ENCODE measurements at regions not wholly inside any gene's neighbourhood (a gene's known extent, or its start where the extent isn't known, plus 50 kb on each side); places are given as distances from the start of the nearest gene placed in this dataset.

DNA sequence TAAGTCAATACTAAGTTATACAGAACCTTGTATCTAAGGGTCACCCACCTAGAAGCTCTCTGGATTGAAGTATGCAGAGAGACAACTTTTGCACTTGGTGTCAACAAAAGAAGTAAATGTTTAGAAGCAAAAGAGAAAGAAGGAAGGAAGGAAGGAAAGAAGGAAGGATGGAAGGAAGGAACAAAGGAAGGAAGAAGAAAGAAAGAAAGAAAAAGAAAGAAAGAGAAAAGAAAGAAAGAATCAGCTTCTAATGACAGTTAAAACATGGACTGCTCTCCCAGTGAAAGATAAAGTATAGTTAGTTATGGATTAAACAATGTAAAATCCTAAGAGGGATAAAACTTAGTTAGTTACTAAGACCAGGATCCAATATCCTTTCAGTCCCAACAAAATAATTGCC lies 613.8 kb upstream of the NR2F2 start:
- H3K4me3 ChIP-seq (ENCODE audit: low read length): no peak overlapping the region
- no peak overlapping the region for H3K4me2 ChIP-seq (ENCODE audit: low read length)
- H3K27me3 ChIP-seq (ENCODE audit: control insufficient read depth, insufficient read depth, low read length): no peaks in the 10 kb centered on the region
- H3K9ac ChIP-seq (ENCODE audit: low read depth, low read length): no peak overlapping the region
- no peaks in the 10 kb centered on the region for H3K9me3 ChIP-seq (replicated peaks; ENCODE audit: low read length)
- peaks cover 7% of the 10 kb centered on the region for H3K4me1 ChIP-seq (ENCODE audit: control insufficient read depth, insufficient read depth, low read length)
- no peaks in the 10 kb centered on the region for H3K36me3 ChIP-seq (ENCODE audit: insufficient read depth, low read length)

DNA sequence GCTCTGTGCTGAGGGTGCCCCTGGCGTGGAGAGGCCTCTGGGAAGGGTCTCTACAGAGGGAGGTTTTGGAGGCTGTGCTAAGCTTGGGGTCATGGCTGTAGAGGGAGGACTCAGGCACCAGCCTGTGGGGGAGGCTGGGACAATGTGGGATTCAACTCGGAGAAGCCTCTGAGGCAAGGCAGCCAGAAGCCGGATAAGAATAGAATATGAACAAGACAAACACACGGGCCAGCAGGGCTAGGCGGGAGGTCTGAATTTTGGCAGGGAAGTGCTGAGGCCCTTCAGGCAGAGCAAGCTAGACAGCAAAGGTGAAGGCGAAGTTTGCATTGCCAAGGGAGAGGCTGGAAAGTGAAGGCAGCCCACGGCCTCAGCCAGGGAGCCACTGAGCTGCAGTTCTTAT lies 612.1 kb upstream of the NR2F2 start:
- Histone ChIP-seq H3K4me2 (ENCODE audit: low read length) (no peak overlapping the region), H3K4me1 (ENCODE audit: control insufficient read depth, insufficient read depth, low read length) (peaks cover 1% of the 10 kb centered on the region), H3K4me3 (ENCODE audit: low read length) (no peak overlapping the region), H3K36me3 (ENCODE audit: insufficient read depth, low read length) (no peaks in the 10 kb centered on the region), H3K9ac (ENCODE audit: low read depth, low read length) (no peak overlapping the region), H3K27me3 (ENCODE audit: control insufficient read depth, insufficient read depth, low read length) (no peaks in the 10 kb centered on the region), H3K9me3 (replicated peaks; ENCODE audit: low read length) (no peaks in the 10 kb centered on the region)

DNA sequence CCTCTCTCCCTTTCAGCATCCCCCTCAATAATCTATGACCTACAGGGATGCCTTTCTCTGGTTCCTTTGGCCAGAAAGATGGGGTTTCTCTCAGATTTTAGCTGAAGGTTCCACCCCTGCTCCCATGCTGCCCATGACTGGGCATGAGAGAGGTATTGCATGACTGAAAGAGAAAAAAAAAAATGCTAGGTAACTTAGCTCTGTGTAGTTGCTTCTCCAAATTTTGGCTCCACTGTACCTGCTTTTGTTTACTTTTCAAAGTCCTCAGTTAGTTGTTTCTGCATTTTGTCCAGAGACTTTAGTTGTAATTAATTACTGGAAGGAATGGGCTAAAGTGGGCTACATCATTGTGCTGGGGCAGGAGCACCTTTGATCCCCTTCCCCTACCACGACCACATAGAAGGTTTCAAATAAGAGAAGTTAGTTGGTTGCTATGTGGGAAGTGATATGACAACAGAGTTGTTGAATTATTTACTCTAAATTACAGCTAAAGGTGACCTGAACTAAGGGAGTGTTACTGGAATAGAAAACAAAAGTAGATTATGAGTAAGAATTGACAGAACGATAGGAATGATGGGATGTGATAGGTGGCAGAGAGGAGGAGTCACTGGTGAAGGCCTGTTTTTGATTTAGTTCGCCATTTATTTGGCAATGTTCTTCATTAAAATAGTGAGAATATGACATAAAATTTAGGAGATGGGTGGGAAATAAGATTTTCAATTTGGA lies 605.4 kb upstream of the NR2F2 start:
- no peaks in the 10 kb centered on the region for H3K27me3 ChIP-seq (ENCODE audit: control insufficient read depth, insufficient read depth, low read length)
- H3K9me3 ChIP-seq (replicated peaks; ENCODE audit: low read length): no peaks in the 10 kb centered on the region
- no peaks in the 10 kb centered on the region for H3K36me3 ChIP-seq (ENCODE audit: insufficient read depth, low read length)
- H3K4me2 ChIP-seq (ENCODE audit: low read length): no peak overlapping the region
- H3K4me1 ChIP-seq (ENCODE audit: control insufficient read depth, insufficient read depth, low read length): no peaks in the 10 kb centered on the region
- no peak overlapping the region for H3K4me3 ChIP-seq (ENCODE audit: low read length)
- H3K9ac ChIP-seq (ENCODE audit: low read depth, low read length): no peak overlapping the region

DNA sequence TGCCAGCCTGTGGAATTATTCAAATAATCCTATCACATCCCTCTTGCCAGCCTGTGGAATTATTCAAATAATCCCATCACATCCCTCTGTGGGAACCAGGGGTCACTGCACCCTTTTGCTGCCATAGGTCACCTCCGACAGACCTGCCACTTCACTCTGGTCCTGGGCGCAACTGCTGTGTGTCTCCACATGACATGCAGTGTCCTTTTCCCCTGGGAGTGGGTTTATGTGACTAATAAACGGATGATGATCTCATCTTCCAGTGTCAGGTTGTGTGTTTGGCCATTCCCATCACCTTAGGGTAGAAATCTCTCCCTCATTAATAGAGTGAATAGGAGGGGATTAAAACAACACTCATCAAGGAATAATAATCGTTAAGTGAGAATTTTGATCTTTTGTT lies 603.6 kb upstream of the NR2F2 start:
- no peaks in the 10 kb centered on the region for H3K36me3 ChIP-seq (ENCODE audit: insufficient read depth, low read length)
- no peak overlapping the region for H3K4me2 ChIP-seq (ENCODE audit: low read length)
- H3K9ac ChIP-seq (ENCODE audit: low read depth, low read length): no peak overlapping the region
- no peaks in the 10 kb centered on the region for H3K4me1 ChIP-seq (ENCODE audit: control insufficient read depth, insufficient read depth, low read length)
- H3K9me3 ChIP-seq (replicated peaks; ENCODE audit: low read length): no peaks in the 10 kb centered on the region
- H3K4me3 ChIP-seq (ENCODE audit: low read length): no peak overlapping the region
- H3K27me3 ChIP-seq (ENCODE audit: control insufficient read depth, insufficient read depth, low read length): no peaks in the 10 kb centered on the region

DNA sequence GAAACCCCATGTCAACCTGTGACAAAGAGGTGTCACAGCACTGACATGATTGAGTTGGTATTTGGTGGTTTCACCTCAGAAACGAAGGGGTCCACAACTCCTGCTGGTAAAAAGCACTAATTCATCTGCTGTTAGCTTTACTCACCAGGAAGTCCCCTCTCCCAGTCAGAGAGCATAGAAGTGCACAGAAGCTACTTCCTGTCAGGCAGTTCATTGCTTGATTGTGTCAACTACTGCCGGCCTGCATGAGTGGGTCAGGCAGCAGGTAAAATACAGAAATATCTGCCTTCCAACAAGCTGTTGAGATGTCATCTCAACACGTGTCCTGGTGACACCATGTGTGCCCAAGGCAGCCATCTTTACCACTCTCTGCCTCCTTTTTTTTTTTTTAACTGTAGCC lies 596.6 kb upstream of the NR2F2 start:
- H3K9ac ChIP-seq (ENCODE audit: low read depth, low read length): no peak overlapping the region
- no peaks in the 10 kb centered on the region for H3K36me3 ChIP-seq (ENCODE audit: insufficient read depth, low read length)
- H3K27me3 ChIP-seq (ENCODE audit: control insufficient read depth, insufficient read depth, low read length): no peaks in the 10 kb centered on the region
- no peaks in the 10 kb centered on the region for H3K9me3 ChIP-seq (replicated peaks; ENCODE audit: low read length)
- no peak overlapping the region for H3K4me3 ChIP-seq (ENCODE audit: low read length)
- no peak overlapping the region for H3K4me2 ChIP-seq (ENCODE audit: low read length)
- H3K4me1 ChIP-seq (ENCODE audit: control insufficient read depth, insufficient read depth, low read length): no peaks in the 10 kb centered on the region

DNA sequence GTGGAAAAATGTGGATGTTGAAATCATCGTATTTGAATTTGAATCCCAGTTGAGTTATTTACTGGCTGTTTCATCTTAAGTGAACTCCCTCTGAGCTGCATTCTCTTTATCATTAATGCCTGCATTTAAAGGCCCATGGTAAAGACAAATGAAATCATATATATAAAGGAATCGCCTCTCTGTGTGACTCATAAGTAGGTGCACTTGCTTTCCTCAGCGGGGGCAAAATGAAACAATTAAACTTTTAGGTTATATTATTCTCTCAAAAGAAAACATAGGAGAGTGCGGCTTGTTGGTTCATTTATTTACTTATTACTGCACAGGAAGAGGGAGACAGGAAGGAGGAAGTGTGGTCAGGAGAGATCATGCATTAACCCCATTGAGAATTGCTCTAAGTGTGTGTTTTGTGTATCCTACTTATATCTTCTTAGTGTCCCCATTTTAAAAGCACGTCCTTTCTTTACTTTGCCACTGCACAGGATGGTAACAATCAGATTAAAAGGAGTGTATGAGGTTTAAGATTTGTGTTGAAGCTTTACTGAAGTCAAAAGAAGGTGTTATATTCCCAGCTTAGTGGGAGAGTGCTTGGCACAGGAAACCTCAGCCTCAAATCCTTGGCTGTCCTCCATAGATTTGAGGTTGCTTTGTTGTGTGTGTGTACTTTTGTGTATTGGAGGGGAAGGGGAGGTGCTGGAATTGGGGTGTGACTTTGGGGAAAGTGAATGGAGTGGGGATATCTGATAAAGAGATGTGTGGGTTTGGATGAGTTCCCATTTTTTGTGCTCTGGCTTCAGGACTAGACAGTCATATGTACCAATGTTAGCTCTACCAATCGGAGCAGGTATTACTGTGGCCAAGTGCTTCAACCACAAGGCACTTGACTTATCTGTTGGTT lies 595.8 kb upstream of the NR2F2 start:
- Histone ChIP-seq H3K4me2 (ENCODE audit: low read length) (no peak overlapping the region), H3K9me3 (replicated peaks; ENCODE audit: low read length) (no peaks in the 10 kb centered on the region), H3K27me3 (ENCODE audit: control insufficient read depth, insufficient read depth, low read length) (no peaks in the 10 kb centered on the region), H3K4me3 (ENCODE audit: low read length) (no peak overlapping the region), H3K36me3 (ENCODE audit: insufficient read depth, low read length) (no peaks in the 10 kb centered on the region), H3K4me1 (ENCODE audit: control insufficient read depth, insufficient read depth, low read length) (no peaks in the 10 kb centered on the region), H3K9ac (ENCODE audit: low read depth, low read length) (no peak overlapping the region)

DNA sequence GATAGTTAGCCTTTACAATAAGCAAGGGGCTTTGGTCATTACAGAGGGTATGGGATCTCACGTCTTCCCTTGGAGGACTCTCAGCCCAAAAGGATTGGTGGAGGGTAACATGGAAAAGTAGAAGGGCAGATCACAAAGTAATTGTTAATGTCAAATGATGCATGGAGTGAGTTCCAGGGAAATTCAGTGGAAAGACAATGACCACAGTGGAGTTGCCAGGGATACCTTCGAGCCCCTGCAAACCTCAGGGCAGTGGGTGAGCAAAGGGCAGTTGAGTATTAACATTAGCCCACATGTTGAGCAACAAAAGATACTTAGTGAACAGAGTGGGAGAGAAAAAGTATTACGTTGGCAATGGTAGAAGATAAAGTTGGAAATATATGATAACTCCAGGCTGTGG lies 593.4 kb upstream of the NR2F2 start:
- H3K36me3 ChIP-seq (ENCODE audit: insufficient read depth, low read length): no peaks in the 10 kb centered on the region
- no peak overlapping the region for H3K9ac ChIP-seq (ENCODE audit: low read depth, low read length)
- no peaks in the 10 kb centered on the region for H3K9me3 ChIP-seq (replicated peaks; ENCODE audit: low read length)
- H3K4me3 ChIP-seq (ENCODE audit: low read length): no peak overlapping the region
- no peaks in the 10 kb centered on the region for H3K27me3 ChIP-seq (ENCODE audit: control insufficient read depth, insufficient read depth, low read length)
- no peaks in the 10 kb centered on the region for H3K4me1 ChIP-seq (ENCODE audit: control insufficient read depth, insufficient read depth, low read length)
- no peak overlapping the region for H3K4me2 ChIP-seq (ENCODE audit: low read length)

DNA sequence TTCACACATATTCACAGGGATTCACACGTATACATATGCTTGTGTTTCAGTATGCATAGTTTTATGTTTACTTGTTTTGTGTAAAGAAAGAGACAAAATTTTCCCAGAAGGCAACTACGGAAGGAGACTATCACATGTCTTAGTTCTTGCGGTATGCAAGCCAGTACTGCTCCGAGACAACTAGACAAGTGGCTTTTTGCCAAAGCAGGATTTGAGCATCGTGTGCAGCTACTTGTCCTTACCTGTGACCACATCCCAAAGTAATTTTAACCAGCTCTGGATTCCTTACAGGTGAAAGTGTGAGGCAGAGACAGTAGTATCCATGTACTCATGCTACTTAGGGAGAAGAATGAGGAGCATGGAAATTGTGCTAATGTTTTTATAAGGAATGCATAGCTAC lies 591.4 kb upstream of the NR2F2 start:
- no peak overlapping the region for H3K9ac ChIP-seq (ENCODE audit: low read depth, low read length)

DNA sequence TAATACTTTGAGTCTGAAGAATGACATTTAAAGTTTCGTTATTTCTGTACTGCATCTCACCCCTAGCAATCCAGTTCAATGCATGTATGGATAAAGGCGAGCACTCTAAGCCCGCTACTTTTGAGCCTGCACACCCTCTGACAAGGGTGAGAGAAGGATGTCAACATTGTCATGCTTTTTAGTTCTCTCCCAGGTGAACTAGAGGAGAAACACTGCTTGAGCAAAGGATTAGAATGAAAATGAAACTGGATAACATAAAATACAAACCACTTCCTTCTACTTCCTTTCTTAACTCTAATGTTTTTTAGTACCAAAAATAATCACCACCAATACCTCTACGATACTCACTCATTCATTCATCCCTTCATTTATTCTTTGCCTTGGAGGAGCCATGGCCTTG lies 588.7 kb upstream of the NR2F2 start:
- no peaks in the 10 kb centered on the region for H3K9me3 ChIP-seq (replicated peaks; ENCODE audit: low read length)
- H3K9ac ChIP-seq (ENCODE audit: low read depth, low read length): no peak overlapping the region
- H3K27me3 ChIP-seq (ENCODE audit: control insufficient read depth, insufficient read depth, low read length): no peaks in the 10 kb centered on the region
- H3K4me2 ChIP-seq (ENCODE audit: low read length): no peak overlapping the region
- no peaks in the 10 kb centered on the region for H3K36me3 ChIP-seq (ENCODE audit: insufficient read depth, low read length)
- no peak overlapping the region for H3K4me3 ChIP-seq (ENCODE audit: low read length)
- H3K4me1 ChIP-seq (ENCODE audit: control insufficient read depth, insufficient read depth, low read length): no peaks in the 10 kb centered on the region

More for the DNA sequence above, 591.4 kb upstream of the NR2F2 start:
- H3K4me1 ChIP-seq (ENCODE audit: control insufficient read depth, insufficient read depth, low read length): no peaks in the 10 kb centered on the region
- no peaks in the 10 kb centered on the region for H3K9me3 ChIP-seq (replicated peaks; ENCODE audit: low read length)
- H3K36me3 ChIP-seq (ENCODE audit: insufficient read depth, low read length): no peaks in the 10 kb centered on the region
- H3K4me2 ChIP-seq (ENCODE audit: low read length): no peak overlapping the region
- no peaks in the 10 kb centered on the region for H3K27me3 ChIP-seq (ENCODE audit: control insufficient read depth, insufficient read depth, low read length)
- H3K4me3 ChIP-seq (ENCODE audit: low read length): no peak overlapping the region

DNA sequence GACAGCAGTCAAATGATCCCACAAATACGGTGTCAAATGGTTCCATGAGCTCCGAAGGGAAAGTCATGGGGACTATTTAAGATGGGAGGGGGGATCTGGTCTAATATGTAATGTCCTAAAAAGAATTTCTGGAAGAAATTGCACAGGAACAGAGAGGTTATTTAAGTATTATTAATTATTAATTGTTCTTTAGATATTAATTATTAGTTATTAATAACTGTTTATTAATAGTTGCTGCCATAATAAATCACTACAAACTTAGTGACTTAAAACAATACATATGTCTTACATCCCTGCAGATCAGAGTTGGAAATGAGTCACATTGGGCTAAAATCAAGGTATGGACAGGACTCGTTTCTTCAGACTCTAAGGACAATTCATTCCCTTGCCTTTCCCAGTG lies 588.2 kb upstream of the NR2F2 start:
- Histone ChIP-seq H3K9me3 (replicated peaks; ENCODE audit: low read length) (no peaks in the 10 kb centered on the region), H3K9ac (ENCODE audit: low read depth, low read length) (no peak overlapping the region), H3K36me3 (ENCODE audit: insufficient read depth, low read length) (no peaks in the 10 kb centered on the region), H3K27me3 (ENCODE audit: control insufficient read depth, insufficient read depth, low read length) (no peaks in the 10 kb centered on the region), H3K4me2 (ENCODE audit: low read length) (no peak overlapping the region), H3K4me3 (ENCODE audit: low read length) (no peak overlapping the region), H3K4me1 (ENCODE audit: control insufficient read depth, insufficient read depth, low read length) (no peaks in the 10 kb centered on the region)

DNA sequence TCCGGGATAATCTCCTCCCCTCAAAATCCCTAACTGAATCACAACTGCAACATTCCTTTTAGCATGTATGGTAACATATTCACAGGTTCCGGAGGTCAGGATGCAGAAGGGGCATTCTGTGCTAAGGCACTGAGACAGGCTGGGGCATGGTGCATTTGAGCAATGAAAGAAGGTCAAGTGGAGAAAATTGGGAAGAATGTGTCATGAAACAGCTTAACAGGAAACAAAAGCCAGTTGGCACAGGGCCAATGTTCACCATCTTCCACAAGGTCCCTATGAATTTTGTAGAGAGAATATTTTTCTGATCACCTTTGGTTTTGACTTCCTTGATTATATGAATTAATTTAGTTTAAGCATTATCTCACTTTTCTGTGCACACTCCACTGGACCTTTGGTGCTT lies 587.7 kb upstream of the NR2F2 start:
- no peaks in the 10 kb centered on the region for H3K4me1 ChIP-seq (ENCODE audit: control insufficient read depth, insufficient read depth, low read length)
- no peak overlapping the region for H3K4me2 ChIP-seq (ENCODE audit: low read length)
- no peaks in the 10 kb centered on the region for H3K36me3 ChIP-seq (ENCODE audit: insufficient read depth, low read length)
- no peaks in the 10 kb centered on the region for H3K27me3 ChIP-seq (ENCODE audit: control insufficient read depth, insufficient read depth, low read length)
- no peak overlapping the region for H3K9ac ChIP-seq (ENCODE audit: low read depth, low read length)
- no peak overlapping the region for H3K4me3 ChIP-seq (ENCODE audit: low read length)
- no peaks in the 10 kb centered on the region for H3K9me3 ChIP-seq (replicated peaks; ENCODE audit: low read length)

DNA sequence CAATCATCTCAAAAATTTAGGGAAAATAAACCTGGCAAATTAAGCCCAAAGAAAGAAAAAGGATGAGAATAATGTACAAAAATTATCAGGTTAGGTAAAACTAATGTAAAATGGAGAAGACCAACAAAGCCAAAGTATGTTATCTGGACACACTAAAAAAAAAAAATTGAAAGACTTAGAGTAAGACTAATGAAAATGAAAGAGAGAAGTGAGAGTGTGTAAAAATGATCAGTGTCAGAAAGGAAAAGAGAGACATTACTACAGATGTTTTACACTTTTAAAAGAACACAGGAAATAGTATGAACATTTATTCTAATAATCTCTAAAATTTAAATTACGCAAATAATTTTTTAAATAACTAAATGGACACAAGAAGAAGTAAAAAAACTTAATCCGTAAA lies 573.3 kb upstream of the NR2F2 start:
- no peaks in the 10 kb centered on the region for H3K36me3 ChIP-seq (ENCODE audit: insufficient read depth, low read length)
- no peaks in the 10 kb centered on the region for H3K27me3 ChIP-seq (ENCODE audit: control insufficient read depth, insufficient read depth, low read length)
- H3K4me2 ChIP-seq (ENCODE audit: low read length): no peak overlapping the region
- no peak overlapping the region for H3K4me3 ChIP-seq (ENCODE audit: low read length)
- no peaks in the 10 kb centered on the region for H3K9me3 ChIP-seq (replicated peaks; ENCODE audit: low read length)
- no peaks in the 10 kb centered on the region for H3K4me1 ChIP-seq (ENCODE audit: control insufficient read depth, insufficient read depth, low read length)
- no peak overlapping the region for H3K9ac ChIP-seq (ENCODE audit: low read depth, low read length)
